ENCODE measurements at regions not wholly inside any gene's neighbourhood (a gene's known extent, or its start where the extent isn't known, plus 50 kb on each side); places are given as distances from the start of the nearest gene placed in this dataset.

- TF ChIP-seq CTCF (IDR thresholded peaks at IDR 0.05): no peak
- no peaks in the 10 kb centered on the region for H3K4me1 Mint-ChIP-seq (ENCODE audit: low read depth)
- peaks cover 29% of the 10 kb centered on the region for H3K27me3 Mint-ChIP-seq (ENCODE audit: low read depth)
- DNase-seq (ENCODE audit: low spot score): no peak
- no peaks in the 10 kb centered on the region for H3K36me3 Mint-ChIP-seq (ENCODE audit: low read depth)
- no peaks in the 10 kb centered on the region for H3K9me3 Mint-ChIP-seq (ENCODE audit: low read depth)
- no peak overlapping the region for H3K27ac Mint-ChIP-seq (ENCODE audit: unreplicated experiment)
- no peak overlapping the region for H3K4me3 Mint-ChIP-seq (ENCODE audit: unreplicated experiment)
Observed at GRCh38 chr18:72648079-72648478, 103.9 kb upstream of the CBLN2 start.

- Mint-ChIP-seq H3K36me3 (ENCODE audit: low read depth) (peaks cover 1% of the 10 kb centered on the region), H3K9me3 (ENCODE audit: low read depth) (no peaks in the 10 kb centered on the region), H3K4me3 (ENCODE audit: unreplicated experiment) (no peak overlapping the region), H3K27ac (ENCODE audit: unreplicated experiment) (no peak overlapping the region), H3K27me3 (ENCODE audit: low read depth) (peaks cover 13% of the 10 kb centered on the region), H3K4me1 (ENCODE audit: low read depth) (peaks cover 4% of the 10 kb centered on the region)
- DNase-seq (ENCODE audit: low spot score): no peak
- no peak for TF ChIP-seq CTCF (IDR thresholded peaks at IDR 0.05)
Observed at GRCh38 chr18:72640557-72640956, 96.4 kb upstream of the CBLN2 start.

GRCh38 chr18:72638376-72638775 is 94.2 kb upstream of the CBLN2 start:
- peaks cover 1% of the 10 kb centered on the region for H3K36me3 Mint-ChIP-seq (ENCODE audit: low read depth)
- no peaks in the 10 kb centered on the region for H3K9me3 Mint-ChIP-seq (ENCODE audit: low read depth)
- peaks cover 4% of the 10 kb centered on the region for H3K4me1 Mint-ChIP-seq (ENCODE audit: low read depth)
- no peak overlapping the region for H3K4me3 Mint-ChIP-seq (ENCODE audit: unreplicated experiment)
- DNase-seq (ENCODE audit: low spot score): no peak
- peaks cover 7% of the 10 kb centered on the region for H3K27me3 Mint-ChIP-seq (ENCODE audit: low read depth)
- H3K27ac Mint-ChIP-seq (ENCODE audit: unreplicated experiment): no peak overlapping the region
- no peak for TF ChIP-seq CTCF (IDR thresholded peaks at IDR 0.05)

DNA sequence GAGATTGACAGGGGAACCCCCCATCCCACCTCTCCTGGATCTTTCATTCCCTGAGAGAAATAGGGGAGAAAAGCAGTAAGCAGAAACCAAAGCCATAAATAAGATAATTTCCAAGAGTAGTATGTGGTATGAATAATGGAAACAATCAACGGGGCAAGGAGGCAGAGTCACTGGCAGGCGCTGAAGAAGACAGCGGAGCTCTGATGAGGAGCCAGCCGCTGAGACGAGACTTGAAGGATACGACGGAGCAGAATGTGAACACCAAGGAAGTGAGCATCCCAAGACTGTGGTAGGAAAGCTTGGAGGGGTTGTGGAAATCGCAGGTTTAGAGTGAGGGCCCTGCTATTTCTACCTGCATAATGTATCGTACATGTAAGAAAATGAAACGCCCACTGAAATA is 93.6 kb upstream of the CBLN2 start:
- Mint-ChIP-seq H3K9me3 (ENCODE audit: low read depth) (no peaks in the 10 kb centered on the region), H3K27ac (ENCODE audit: unreplicated experiment) (no peak overlapping the region), H3K36me3 (ENCODE audit: low read depth) (peaks cover 1% of the 10 kb centered on the region), H3K27me3 (ENCODE audit: low read depth) (peaks cover 7% of the 10 kb centered on the region), H3K4me3 (ENCODE audit: unreplicated experiment) (no peak overlapping the region), H3K4me1 (ENCODE audit: low read depth) (peaks cover 4% of the 10 kb centered on the region)
- DNase-seq (ENCODE audit: low spot score): no peak
- no peak for TF ChIP-seq CTCF (IDR thresholded peaks at IDR 0.05)

- H3K9me3 Mint-ChIP-seq (ENCODE audit: low read depth): no peaks in the 10 kb centered on the region
- peaks cover 10% of the 10 kb centered on the region for H3K27me3 Mint-ChIP-seq (ENCODE audit: low read depth)
- peaks cover 3% of the 10 kb centered on the region for H3K36me3 Mint-ChIP-seq (ENCODE audit: low read depth)
- no peak for TF ChIP-seq CTCF (IDR thresholded peaks at IDR 0.05)
- peaks cover 4% of the 10 kb centered on the region for H3K4me1 Mint-ChIP-seq (ENCODE audit: low read depth)
- no peak overlapping the region for H3K4me3 Mint-ChIP-seq (ENCODE audit: unreplicated experiment)
- no peak for DNase-seq (ENCODE audit: low spot score)
- no peak overlapping the region for H3K27ac Mint-ChIP-seq (ENCODE audit: unreplicated experiment)
Observed at GRCh38 chr18:72637299-72637698, 93.2 kb upstream of the CBLN2 start.

Measured in chondrocyte (in vitro differentiated cells).